ENCODE measurements at regions not wholly inside any gene's neighbourhood (a gene's known extent, or its start where the extent isn't known, plus 50 kb on each side); places are given as distances from the start of the nearest gene placed in this dataset.

DNA sequence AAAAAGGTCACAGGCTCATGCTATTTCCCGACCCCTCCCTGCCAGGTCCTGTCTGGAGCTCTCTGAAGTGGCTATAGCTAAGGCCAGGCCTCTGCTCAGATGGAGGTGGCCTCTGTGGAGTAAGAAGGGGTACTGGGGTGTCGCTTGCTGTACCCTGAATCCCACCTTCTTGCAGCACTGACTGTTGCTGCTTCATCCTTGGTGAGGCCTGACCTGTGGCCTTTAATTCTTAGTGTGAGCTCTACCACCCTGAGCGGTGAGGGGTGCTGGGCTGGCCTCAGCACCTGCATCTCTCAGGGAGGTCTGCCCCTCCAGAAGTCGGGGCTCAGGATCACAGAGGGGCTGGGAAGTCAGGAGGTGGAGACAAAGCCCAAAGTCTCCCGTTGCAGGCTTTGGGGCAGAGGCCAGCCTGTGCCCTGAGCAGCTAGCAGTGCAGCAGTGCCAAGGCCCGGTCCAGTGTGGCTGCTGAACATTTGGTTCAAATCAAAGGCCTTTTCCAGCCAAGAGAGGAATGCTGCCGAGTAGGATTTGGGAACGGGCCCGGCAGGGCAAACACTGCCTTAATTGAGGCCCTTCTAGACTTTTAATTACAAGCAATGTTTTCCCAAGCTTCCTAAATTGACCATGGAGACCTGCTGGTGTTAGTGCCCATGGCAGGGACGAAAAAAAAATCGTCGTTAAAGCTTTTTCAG is 133.5 kb upstream of the HAAO start:
- TF ChIP-seq CTCF (IDR thresholded peaks at IDR 0.05; ENCODE audit: poor library complexity), result no peak
- TF ChIP-seq EZH2phosphoT487 (IDR thresholded peaks at IDR 0.05; ENCODE audit: low read depth, severe bottlenecking, unreplicated experiment), result no peak
- TF ChIP-seq EZH2 (IDR thresholded peaks at IDR 0.05; ENCODE audit: borderline replicate concordance), result no peak
